BJ (cell line): ENCODE measurements at regions not wholly inside any gene's neighbourhood (a gene's known extent, or its start where the extent isn't known, plus 50 kb on each side); places are given as distances from the start of the nearest gene placed in this dataset.

Experiments used
- CTCF ChIA-PET: fragments of 350-600 bp; formaldehyde crosslinking; extraction: SDS; loops from one replicate; lab custom pipeline; 2021; ENCODE audit warnings: antibody characterized with exemption, inconsistent platforms; lab: Yijun Ruan, JAX
- POLR2A ChIA-PET: fragments of 300-600 bp; sonication (Branson Sonifier 250); formaldehyde crosslinking; extraction: SDS; loops from one replicate; lab custom pipeline; 2021; ENCODE audit warnings: antibody characterized with exemption; lab: Charles Lee
- DNase-seq: peaks from one replicate; pipeline ENCODE4 v3.0.0-alpha.2; 2011; ENCODE audit warnings: low read depth
- H3K27me3 ChIP-seq: 2 replicates; pipeline ENCODE4 v1.6.0; 2011; ENCODE audit warnings: low read length; ENCODE audit not compliant: control insufficient read depth, insufficient read depth
- H3K36me3 ChIP-seq: 2 replicates; pipeline ENCODE4 v1.5.1; 2011; ENCODE audit warnings: low read length; ENCODE audit not compliant: control insufficient read depth, insufficient read depth
- H3K4me3 ChIP-seq: 2 replicates; pipeline ENCODE4 v1.5.1; 2011; ENCODE audit warnings: low read depth, mild to moderate bottlenecking, control low read depth, low read length
- TF ChIP-seq, protein P1 (sequence below): IDR thresholded peaks from 2 replicates; pipeline ENCODE4 v1.5.1; 2011; ENCODE audit warnings: low read depth, mild to moderate bottlenecking, control low read depth, inconsistent platforms, low read length, moderate library complexity; ENCODE audit not compliant: insufficient read depth

DNA sequence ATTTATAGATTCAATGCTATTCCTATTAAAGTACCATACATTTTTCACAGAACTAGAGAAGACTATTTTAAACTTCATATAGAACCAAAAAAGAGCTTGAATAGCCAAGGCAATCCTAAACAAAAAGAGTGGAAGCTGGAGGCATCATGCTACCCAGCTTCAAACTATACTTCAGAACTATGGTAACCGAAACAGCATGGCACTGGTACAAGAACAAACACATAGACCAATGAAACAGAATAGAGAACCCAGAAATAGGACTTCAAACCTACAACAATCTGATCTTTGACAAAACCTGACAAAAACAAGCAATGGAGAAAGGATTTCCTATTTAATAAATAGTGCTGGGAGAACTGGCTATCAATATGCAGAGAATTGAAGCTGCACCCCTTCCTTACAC, 134.2 kb upstream of the PAQR3 start:
- Histone ChIP-seq H3K36me3 (no peaks in the 10 kb centered on the region), H3K4me3 (no peak overlapping the region), H3K27me3 (no peaks in the 10 kb centered on the region)
- ChIA-PET CTCF (no interaction called here), POLR2A (no interaction called here)
- TF ChIP-seq, protein P1, sequence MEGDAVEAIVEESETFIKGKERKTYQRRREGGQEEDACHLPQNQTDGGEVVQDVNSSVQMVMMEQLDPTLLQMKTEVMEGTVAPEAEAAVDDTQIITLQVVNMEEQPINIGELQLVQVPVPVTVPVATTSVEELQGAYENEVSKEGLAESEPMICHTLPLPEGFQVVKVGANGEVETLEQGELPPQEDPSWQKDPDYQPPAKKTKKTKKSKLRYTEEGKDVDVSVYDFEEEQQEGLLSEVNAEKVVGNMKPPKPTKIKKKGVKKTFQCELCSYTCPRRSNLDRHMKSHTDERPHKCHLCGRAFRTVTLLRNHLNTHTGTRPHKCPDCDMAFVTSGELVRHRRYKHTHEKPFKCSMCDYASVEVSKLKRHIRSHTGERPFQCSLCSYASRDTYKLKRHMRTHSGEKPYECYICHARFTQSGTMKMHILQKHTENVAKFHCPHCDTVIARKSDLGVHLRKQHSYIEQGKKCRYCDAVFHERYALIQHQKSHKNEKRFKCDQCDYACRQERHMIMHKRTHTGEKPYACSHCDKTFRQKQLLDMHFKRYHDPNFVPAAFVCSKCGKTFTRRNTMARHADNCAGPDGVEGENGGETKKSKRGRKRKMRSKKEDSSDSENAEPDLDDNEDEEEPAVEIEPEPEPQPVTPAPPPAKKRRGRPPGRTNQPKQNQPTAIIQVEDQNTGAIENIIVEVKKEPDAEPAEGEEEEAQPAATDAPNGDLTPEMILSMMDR = no peak
- no peak for DNase-seq

DNA sequence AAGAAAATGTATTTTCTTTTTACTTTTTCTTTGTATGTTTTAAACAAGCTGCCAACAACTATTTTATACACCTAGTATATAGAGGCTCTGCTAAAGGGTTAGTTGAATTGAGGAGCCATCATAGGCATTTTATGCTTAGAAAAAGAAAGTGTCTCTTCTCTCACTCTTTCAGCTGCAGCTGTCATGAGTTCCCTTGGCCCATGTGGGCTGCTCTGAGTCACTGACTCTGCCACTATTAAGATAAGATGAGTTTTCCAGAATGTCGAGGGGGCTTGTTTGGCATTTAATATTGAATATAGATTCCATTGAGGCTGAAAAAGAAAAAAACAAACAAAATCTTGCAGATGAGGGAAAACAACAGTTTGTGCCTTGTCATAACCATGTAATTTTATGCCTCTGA, 126.0 kb upstream of the PAQR3 start:
- CTCF ChIA-PET = no interaction called here
- POLR2A ChIA-PET = no interaction called here
- TF ChIP-seq, protein P1 = no peak
- Histone ChIP-seq H3K4me3 (no peak overlapping the region), H3K27me3 (no peaks in the 10 kb centered on the region), H3K36me3 (no peaks in the 10 kb centered on the region)
- no peak for DNase-seq

DNA sequence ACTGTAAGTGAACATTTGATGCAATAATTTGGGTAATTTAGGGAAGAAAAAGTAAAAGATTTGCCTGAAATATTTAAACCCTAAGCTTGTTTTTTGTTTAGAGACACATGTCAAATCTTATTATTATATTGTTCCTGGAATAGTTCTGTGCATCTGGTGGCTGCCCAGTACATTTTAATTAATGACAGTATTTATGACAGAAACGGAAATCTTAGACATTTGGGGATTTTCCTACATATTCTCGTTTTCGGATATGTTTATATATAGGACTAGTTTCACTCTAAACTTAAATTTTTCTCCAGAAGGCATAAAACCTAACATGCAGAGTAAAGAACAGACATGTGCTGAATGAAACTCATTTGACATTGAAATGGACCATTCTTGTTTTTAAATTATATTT, 125.6 kb upstream of the PAQR3 start:
- DNase-seq = no peak
- H3K27me3 ChIP-seq = no peaks in the 10 kb centered on the region
- POLR2A ChIA-PET = no interaction called here
- no peak overlapping the region for H3K4me3 ChIP-seq
- TF ChIP-seq, protein P1 = no peak
- CTCF ChIA-PET = no interaction called here
- no peaks in the 10 kb centered on the region for H3K36me3 ChIP-seq

DNA sequence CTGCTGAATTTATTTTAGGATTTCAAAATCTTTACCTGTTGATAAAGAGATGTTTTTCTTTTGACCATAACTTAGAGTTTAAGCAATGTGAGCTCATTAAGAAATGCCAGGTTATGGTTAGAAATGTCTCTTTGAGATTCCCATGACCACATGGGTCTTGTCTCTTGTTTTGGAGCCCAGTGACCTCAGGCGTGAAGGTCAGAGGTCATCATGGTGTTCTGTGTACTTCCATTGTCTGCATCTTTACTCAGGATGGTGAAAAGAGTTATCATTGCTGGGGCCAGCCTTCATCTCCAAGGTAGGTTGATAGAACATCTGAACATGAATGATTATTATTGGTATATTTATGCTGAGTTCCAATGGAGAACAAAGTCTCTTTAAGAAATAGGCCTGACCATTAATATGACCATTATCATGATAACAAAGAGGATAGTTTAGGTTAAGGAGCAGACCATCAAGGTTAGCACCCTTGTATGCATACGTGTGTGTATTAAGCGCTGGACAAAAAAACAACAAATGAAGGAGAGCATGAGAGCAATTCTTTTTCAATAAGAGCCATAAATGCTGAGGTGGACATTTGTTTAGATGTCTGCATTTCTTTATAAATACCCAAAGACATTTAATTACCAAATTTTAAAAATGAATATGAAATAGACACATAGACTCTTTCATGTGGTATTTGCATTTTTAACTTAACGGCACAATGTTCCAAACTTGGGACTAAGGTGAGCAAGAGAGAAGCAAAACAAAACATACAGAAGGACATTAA, 120.6 kb upstream of the PAQR3 start:
- ChIA-PET POLR2A (no interaction called here), CTCF (no interaction called here)
- no peak for DNase-seq
- Histone ChIP-seq H3K36me3 (no peaks in the 10 kb centered on the region), H3K4me3 (no peak overlapping the region), H3K27me3 (no peaks in the 10 kb centered on the region)
- TF ChIP-seq, protein P1 = no peak

DNA sequence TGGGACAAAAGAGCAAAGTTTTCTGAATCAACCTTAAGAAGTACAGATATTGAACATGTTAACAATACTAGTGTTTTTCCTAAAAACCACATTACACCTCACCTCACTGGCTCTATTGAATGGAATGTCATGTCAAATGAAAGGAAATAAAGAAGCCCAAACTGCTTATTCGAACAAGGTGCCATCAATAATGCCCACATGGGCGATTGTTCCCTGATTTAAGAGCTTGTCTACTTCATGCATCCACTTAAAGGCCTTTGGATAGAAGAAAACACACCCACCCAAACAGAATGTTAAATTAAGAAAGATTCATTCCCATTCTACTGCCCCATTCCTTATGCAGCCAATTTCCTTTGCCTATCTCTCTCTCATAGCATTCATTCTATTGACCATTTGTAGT, 118.5 kb upstream of the PAQR3 start:
- CTCF ChIA-PET = no interaction called here
- H3K27me3 ChIP-seq = no peaks in the 10 kb centered on the region
- TF ChIP-seq, protein P1 = no peak
- POLR2A ChIA-PET = interaction anchor here (0.6 kb wide), 1 partner anchor 1929 kb away, joined by 3 read pairs; no protein-coding TSS in a partner anchor
- no peak for DNase-seq
- no peak overlapping the region for H3K4me3 ChIP-seq
- no peaks in the 10 kb centered on the region for H3K36me3 ChIP-seq
